GM23338 (cell line): ENCODE measurements at regions not wholly inside any gene's neighbourhood (a gene's known extent, or its start where the extent isn't known, plus 50 kb on each side); places are given as distances from the start of the nearest gene placed in this dataset.

ENCODE experiments used
- ATAC-seq: fragments of 200-7000 bp; cut with Tn5 transposase; 3 replicates; pipeline ENCODE4 v1.9.1; 2020
- DNase-seq: peaks from one replicate; pipeline ENCODE4 v3.0.0-alpha.2; 2015; ENCODE audit warnings: low spot score
- H2AFZ ChIP-seq: fragments of 200-600 bp; sonication (generic); 2 replicates; pipeline ENCODE4 v1.8.0; 2016; ENCODE audit warnings: antibody characterized with exemption, mild to moderate bottlenecking, moderate library complexity
- H3F3A ChIP-seq: fragments of 200-600 bp; sonication (generic); replicated peaks from 2 replicates; pipeline ENCODE4 v1.8.0; 2017; ENCODE audit warnings: antibody characterized with exemption, mixed run types, low read depth
- H3K27ac ChIP-seq: fragments of 200-600 bp; sonication (generic); 2 replicates; pipeline ENCODE4 v1.6.1; 2016; ENCODE audit warnings: low read depth
- H3K27me3 ChIP-seq: fragments of 200-600 bp; sonication (generic); 2 replicates; pipeline ENCODE4 v1.8.0; 2016; ENCODE audit warnings: mild to moderate bottlenecking, mixed run types, moderate library complexity; ENCODE audit not compliant: insufficient read depth
- H3K36me3 ChIP-seq: fragments of 200-600 bp; sonication (generic); 2 replicates; pipeline ENCODE4 v1.8.0; 2016; ENCODE audit warnings: mild to moderate bottlenecking; ENCODE audit not compliant: insufficient read depth
- H3K4me1 ChIP-seq: fragments of 200-600 bp; sonication (generic); 2 replicates; pipeline ENCODE4 v1.8.0; 2016; ENCODE audit warnings: mild to moderate bottlenecking, moderate library complexity; ENCODE audit not compliant: insufficient read depth
- H3K4me2 ChIP-seq: fragments of 200-600 bp; sonication (generic); 2 replicates; pipeline ENCODE4 v1.7.1; 2017; ENCODE audit warnings: mixed run types
- H3K4me3 ChIP-seq: fragments of 200-600 bp; sonication (generic); 2 replicates; pipeline ENCODE4 v1.6.1; 2016; ENCODE audit warnings: mixed run types
- H3K79me2 ChIP-seq: fragments of 200-600 bp; sonication (generic); replicated peaks from 2 replicates; pipeline ENCODE4 v1.8.0; 2017; ENCODE audit warnings: mild to moderate bottlenecking; ENCODE audit not compliant: insufficient read depth
- H3K9me2 ChIP-seq: fragments of 200-600 bp; sonication (generic); 2 replicates; pipeline ENCODE4 v1.8.0; 2017; ENCODE audit not compliant: insufficient read depth
- H4K20me1 ChIP-seq: fragments of 200-600 bp; sonication (generic); replicated peaks from 2 replicates; pipeline ENCODE4 v1.8.0; 2017; ENCODE audit warnings: mild to moderate bottlenecking; ENCODE audit not compliant: insufficient read depth
- H3K27ac Mint-ChIP-seq: 2 replicates; pipeline ENCODE4 v1.8.0; 2020; ENCODE audit warnings: inconsistent platforms, mild to moderate bottlenecking, moderate library complexity, mixed read lengths
- H3K27me3 Mint-ChIP-seq: 3 replicates; pipeline ENCODE4 v1.8.0; 2022; ENCODE audit warnings: low read depth, mild to moderate bottlenecking, moderate library complexity, mixed read lengths, inconsistent platforms; ENCODE audit not compliant: insufficient read depth, poor library complexity
- H3K36me3 Mint-ChIP-seq: 3 replicates; pipeline ENCODE4 v1.8.0; 2021; ENCODE audit warnings: low read depth, mild to moderate bottlenecking, inconsistent platforms, moderate library complexity, mixed read lengths
- H3K4me1 Mint-ChIP-seq: 3 replicates; pipeline ENCODE4 v1.8.0; 2020; ENCODE audit warnings: mild to moderate bottlenecking, inconsistent platforms, mixed read lengths
- H3K4me3 Mint-ChIP-seq: 3 replicates; pipeline ENCODE4 v1.8.0; 2021; ENCODE audit warnings: moderate library complexity, mild to moderate bottlenecking, inconsistent platforms, mixed read lengths
- H3K9me3 Mint-ChIP-seq: 3 replicates; pipeline ENCODE4 v1.8.0; 2020; ENCODE audit warnings: moderate library complexity, mild to moderate bottlenecking, inconsistent platforms, mixed read lengths
- CREB1 ChIP-seq: fragments of 250-450 bp; sonication (Bioruptor Pico); IDR thresholded peaks from 2 replicates; pipeline ENCODE4 v1.5.0; 2020; ENCODE audit warnings: low read depth, mild to moderate bottlenecking, moderate library complexity
- EZH2 ChIP-seq: fragments of 200-600 bp; sonication (generic); IDR thresholded peaks from one replicate; pipeline ENCODE4 v1.8.0; 2017; ENCODE audit warnings: antibody characterized with exemption, mild to moderate bottlenecking, low read depth; ENCODE audit not compliant: unreplicated experiment
- EZH2phosphoT487 ChIP-seq: fragments of 200-600 bp; sonication (generic); IDR thresholded peaks from one replicate; pipeline ENCODE4 v1.8.1; 2018; ENCODE audit warnings: antibody characterized with exemption; ENCODE audit not compliant: unreplicated experiment
- JUNB ChIP-seq: IDR thresholded peaks from one replicate; pipeline ENCODE4 v1.6.1; 2016; ENCODE audit warnings: antibody characterized with exemption; ENCODE audit not compliant: unreplicated experiment
- NANOG ChIP-seq: IDR thresholded peaks from 2 replicates; pipeline ENCODE4 v1.6.1; 2016; ENCODE audit warnings: antibody characterized with exemption, borderline replicate concordance
- POLR2AphosphoS5 ChIP-seq: IDR thresholded peaks from 2 replicates; pipeline ENCODE4 v1.6.1; 2016; ENCODE audit warnings: antibody characterized with exemption, low read depth
- STAT1 ChIP-seq: IDR thresholded peaks from one replicate; pipeline ENCODE4 v1.6.1; 2016; ENCODE audit warnings: antibody characterized with exemption; ENCODE audit not compliant: unreplicated experiment
- ZNF331 ChIP-seq: fragments of 250-450 bp; sonication (Bioruptor Pico); IDR thresholded peaks from 2 replicates; pipeline ENCODE4 v1.5.0; 2020; ENCODE audit warnings: low read depth, mild to moderate bottlenecking, moderate library complexity
- TF ChIP-seq, protein P1 (sequence below): IDR thresholded peaks from 2 replicates; pipeline ENCODE4 v1.6.1; 2016; ENCODE audit warnings: antibody characterized with exemption
- TF ChIP-seq, protein P2 (sequence below), 2 experiments: fragments of 200-600 bp in 1 of 2; sonication (generic) in 1 of 2; conservative IDR thresholded peaks; 2 replicates each; pipeline versions ENCODE4 v1.5.1 to v1.6.1; 2016 to 2017; ENCODE audit warnings: antibody characterized with exemption in 2 of 2, low read depth in 2 of 2, mild to moderate bottlenecking in 2 of 2, moderate library complexity in 1 of 2
- TF ChIP-seq, protein P3 (sequence below): IDR thresholded peaks from one replicate; pipeline ENCODE4 v1.6.1; 2018; ENCODE audit warnings: antibody characterized with exemption; ENCODE audit not compliant: unreplicated experiment
- TF ChIP-seq, protein P4 (sequence below): fragments of 250-450 bp; sonication (Bioruptor Pico); IDR thresholded peaks from 2 replicates; pipeline ENCODE4 v1.5.0; 2020; ENCODE audit warnings: mild to moderate bottlenecking, moderate library complexity

DNA sequence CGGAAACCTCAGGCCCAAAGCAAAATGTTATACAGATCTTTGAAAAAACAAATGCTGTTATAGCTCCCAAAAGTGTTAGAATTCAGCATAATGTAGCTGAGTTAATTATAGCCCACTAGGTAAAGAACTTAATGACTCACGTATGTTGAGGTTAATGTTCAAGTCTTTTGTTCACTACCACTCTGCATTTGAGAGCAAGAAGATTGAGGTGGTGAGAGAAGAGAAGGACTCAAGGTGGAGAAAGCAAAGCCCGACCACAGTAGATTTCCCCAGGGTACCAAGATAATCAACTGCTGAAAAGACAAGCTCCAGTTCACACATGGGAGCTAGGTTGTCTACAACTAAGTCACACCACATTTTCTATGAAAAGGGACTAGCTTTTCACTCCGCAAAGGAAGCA lies 480.2 kb downstream of the DTHD1 start (continued):
- no peak for TF ChIP-seq CREB1
- TF ChIP-seq, protein P1, sequence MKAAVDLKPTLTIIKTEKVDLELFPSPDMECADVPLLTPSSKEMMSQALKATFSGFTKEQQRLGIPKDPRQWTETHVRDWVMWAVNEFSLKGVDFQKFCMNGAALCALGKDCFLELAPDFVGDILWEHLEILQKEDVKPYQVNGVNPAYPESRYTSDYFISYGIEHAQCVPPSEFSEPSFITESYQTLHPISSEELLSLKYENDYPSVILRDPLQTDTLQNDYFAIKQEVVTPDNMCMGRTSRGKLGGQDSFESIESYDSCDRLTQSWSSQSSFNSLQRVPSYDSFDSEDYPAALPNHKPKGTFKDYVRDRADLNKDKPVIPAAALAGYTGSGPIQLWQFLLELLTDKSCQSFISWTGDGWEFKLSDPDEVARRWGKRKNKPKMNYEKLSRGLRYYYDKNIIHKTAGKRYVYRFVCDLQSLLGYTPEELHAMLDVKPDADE = no peak
- TF ChIP-seq STAT1 = no peak
- TF ChIP-seq JUNB = no peak
- no peak for TF ChIP-seq EZH2phosphoT487

DNA sequence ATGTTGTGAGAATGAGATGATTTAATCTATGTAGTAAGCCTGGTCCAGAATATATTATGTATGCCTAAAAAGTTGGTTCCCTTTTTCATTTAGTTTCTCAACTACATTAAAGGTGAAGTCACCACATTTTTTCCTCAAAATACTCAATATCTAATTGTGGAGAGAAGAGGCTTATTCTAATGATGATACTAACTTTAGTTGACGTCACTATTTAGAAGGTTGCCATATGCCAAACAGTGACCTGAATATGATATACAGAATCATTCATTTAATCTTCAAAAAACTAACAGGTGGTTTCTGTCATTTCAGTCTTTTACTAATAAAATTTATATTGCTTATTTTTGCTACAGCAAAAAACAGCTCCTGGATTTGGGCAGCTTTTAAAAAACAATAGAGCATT lies 480.7 kb upstream of the NWD2 start:
- Mint-ChIP-seq H3K4me3 (no peak overlapping the region), H3K4me1 (peaks cover 21% of the 10 kb centered on the region), H3K9me3 (no peaks in the 10 kb centered on the region), H3K27ac (no peak overlapping the region), H3K27me3 (peaks cover 11% of the 10 kb centered on the region), H3K36me3 (no peaks in the 10 kb centered on the region)
- H3K36me3 ChIP-seq = no peaks in the 10 kb centered on the region
- DNase-seq (no peak), ATAC-seq (no peak)
- H3K9me2 ChIP-seq = 0 out of 2 replicates have a peak, but pooled peaks cover 2% of the 10 kb centered on the region
- no peak overlapping the region for H3K27ac ChIP-seq
- H3K4me1 ChIP-seq = peaks cover 22% of the 10 kb centered on the region
- no peaks in the 10 kb centered on the region for H3K79me2 ChIP-seq
- no peak overlapping the region for H3K4me3 ChIP-seq
- H2AFZ ChIP-seq = no peak overlapping the region
- no peaks in the 10 kb centered on the region for H3F3A ChIP-seq
- H3K4me2 ChIP-seq = no peak overlapping the region
- H4K20me1 ChIP-seq = no peaks in the 10 kb centered on the region
- H3K27me3 ChIP-seq = peaks cover 8% of the 10 kb centered on the region; the same call in 1 of the 2 replicates
- TF ChIP-seq CREB1 = no peak
- TF ChIP-seq, protein P1 = no peak
- TF ChIP-seq, protein P2, sequence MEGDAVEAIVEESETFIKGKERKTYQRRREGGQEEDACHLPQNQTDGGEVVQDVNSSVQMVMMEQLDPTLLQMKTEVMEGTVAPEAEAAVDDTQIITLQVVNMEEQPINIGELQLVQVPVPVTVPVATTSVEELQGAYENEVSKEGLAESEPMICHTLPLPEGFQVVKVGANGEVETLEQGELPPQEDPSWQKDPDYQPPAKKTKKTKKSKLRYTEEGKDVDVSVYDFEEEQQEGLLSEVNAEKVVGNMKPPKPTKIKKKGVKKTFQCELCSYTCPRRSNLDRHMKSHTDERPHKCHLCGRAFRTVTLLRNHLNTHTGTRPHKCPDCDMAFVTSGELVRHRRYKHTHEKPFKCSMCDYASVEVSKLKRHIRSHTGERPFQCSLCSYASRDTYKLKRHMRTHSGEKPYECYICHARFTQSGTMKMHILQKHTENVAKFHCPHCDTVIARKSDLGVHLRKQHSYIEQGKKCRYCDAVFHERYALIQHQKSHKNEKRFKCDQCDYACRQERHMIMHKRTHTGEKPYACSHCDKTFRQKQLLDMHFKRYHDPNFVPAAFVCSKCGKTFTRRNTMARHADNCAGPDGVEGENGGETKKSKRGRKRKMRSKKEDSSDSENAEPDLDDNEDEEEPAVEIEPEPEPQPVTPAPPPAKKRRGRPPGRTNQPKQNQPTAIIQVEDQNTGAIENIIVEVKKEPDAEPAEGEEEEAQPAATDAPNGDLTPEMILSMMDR (conservative IDR thresholded peaks at IDR 0.05; ENCODE audit: low read depth in 2 of 2) = no peak
- no peak for TF ChIP-seq POLR2AphosphoS5
- no peak for TF ChIP-seq JUNB
- TF ChIP-seq NANOG = no peak
- TF ChIP-seq EZH2 = no peak
- no peak for TF ChIP-seq ZNF331 (CRISPR knock-in tag)
- no peak for TF ChIP-seq STAT1
- TF ChIP-seq, protein P3, sequence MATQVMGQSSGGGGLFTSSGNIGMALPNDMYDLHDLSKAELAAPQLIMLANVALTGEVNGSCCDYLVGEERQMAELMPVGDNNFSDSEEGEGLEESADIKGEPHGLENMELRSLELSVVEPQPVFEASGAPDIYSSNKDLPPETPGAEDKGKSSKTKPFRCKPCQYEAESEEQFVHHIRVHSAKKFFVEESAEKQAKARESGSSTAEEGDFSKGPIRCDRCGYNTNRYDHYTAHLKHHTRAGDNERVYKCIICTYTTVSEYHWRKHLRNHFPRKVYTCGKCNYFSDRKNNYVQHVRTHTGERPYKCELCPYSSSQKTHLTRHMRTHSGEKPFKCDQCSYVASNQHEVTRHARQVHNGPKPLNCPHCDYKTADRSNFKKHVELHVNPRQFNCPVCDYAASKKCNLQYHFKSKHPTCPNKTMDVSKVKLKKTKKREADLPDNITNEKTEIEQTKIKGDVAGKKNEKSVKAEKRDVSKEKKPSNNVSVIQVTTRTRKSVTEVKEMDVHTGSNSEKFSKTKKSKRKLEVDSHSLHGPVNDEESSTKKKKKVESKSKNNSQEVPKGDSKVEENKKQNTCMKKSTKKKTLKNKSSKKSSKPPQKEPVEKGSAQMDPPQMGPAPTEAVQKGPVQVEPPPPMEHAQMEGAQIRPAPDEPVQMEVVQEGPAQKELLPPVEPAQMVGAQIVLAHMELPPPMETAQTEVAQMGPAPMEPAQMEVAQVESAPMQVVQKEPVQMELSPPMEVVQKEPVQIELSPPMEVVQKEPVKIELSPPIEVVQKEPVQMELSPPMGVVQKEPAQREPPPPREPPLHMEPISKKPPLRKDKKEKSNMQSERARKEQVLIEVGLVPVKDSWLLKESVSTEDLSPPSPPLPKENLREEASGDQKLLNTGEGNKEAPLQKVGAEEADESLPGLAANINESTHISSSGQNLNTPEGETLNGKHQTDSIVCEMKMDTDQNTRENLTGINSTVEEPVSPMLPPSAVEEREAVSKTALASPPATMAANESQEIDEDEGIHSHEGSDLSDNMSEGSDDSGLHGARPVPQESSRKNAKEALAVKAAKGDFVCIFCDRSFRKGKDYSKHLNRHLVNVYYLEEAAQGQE = no peak
- TF ChIP-seq, protein P4, sequence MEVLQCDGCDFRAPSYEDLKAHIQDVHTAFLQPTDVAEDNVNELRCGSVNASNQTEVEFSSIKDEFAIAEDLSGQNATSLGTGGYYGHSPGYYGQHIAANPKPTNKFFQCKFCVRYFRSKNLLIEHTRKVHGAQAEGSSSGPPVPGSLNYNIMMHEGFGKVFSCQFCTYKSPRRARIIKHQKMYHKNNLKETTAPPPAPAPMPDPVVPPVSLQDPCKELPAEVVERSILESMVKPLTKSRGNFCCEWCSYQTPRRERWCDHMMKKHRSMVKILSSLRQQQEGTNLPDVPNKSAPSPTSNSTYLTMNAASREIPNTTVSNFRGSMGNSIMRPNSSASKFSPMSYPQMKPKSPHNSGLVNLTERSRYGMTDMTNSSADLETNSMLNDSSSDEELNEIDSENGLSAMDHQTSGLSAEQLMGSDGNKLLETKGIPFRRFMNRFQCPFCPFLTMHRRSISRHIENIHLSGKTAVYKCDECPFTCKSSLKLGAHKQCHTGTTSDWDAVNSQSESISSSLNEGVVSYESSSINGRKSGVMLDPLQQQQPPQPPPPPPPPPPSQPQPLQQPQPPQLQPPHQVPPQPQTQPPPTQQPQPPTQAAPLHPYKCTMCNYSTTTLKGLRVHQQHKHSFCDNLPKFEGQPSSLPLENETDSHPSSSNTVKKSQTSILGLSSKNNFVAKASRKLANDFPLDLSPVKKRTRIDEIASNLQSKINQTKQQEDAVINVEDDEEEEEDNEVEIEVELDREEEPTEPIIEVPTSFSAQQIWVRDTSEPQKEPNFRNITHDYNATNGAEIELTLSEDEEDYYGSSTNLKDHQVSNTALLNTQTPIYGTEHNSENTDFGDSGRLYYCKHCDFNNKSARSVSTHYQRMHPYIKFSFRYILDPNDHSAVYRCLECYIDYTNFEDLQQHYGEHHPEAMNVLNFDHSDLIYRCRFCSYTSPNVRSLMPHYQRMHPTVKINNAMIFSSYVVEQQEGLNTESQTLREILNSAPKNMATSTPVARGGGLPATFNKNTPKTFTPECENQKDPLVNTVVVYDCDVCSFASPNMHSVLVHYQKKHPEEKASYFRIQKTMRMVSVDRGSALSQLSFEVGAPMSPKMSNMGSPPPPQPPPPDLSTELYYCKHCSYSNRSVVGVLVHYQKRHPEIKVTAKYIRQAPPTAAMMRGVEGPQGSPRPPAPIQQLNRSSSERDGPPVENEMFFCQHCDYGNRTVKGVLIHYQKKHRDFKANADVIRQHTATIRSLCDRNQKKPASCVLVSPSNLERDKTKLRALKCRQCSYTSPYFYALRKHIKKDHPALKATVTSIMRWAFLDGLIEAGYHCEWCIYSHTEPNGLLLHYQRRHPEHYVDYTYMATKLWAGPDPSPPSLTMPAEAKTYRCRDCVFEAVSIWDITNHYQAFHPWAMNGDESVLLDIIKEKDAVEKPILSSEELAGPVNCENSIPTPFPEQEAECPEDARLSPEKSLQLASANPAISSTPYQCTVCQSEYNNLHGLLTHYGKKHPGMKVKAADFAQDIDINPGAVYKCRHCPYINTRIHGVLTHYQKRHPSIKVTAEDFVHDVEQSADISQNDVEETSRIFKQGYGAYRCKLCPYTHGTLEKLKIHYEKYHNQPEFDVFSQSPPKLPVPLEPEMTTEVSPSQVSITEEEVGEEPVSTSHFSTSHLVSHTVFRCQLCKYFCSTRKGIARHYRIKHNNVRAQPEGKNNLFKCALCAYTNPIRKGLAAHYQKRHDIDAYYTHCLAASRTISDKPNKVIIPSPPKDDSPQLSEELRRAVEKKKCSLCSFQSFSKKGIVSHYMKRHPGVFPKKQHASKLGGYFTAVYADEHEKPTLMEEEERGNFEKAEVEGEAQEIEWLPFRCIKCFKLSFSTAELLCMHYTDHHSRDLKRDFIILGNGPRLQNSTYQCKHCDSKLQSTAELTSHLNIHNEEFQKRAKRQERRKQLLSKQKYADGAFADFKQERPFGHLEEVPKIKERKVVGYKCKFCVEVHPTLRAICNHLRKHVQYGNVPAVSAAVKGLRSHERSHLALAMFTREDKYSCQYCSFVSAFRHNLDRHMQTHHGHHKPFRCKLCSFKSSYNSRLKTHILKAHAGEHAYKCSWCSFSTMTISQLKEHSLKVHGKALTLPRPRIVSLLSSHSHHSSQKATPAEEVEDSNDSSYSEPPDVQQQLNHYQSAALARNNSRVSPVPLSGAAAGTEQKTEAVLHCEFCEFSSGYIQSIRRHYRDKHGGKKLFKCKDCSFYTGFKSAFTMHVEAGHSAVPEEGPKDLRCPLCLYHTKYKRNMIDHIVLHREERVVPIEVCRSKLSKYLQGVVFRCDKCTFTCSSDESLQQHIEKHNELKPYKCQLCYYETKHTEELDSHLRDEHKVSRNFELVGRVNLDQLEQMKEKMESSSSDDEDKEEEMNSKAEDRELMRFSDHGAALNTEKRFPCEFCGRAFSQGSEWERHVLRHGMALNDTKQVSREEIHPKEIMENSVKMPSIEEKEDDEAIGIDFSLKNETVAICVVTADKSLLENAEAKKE (CRISPR knock-in tag) = no peak
